ENCODE measurements at regions not wholly inside any gene's neighbourhood (a gene's known extent, or its start where the extent isn't known, plus 50 kb on each side); places are given as distances from the start of the nearest gene placed in this dataset.

GRCh38 chr4:111798840-111799239 is 346.4 kb upstream of the FAM241A start:
- CTCF ChIA-PET, result no interaction called here
- intact Hi-C loops (cut with micrococcal nuclease), result no loop called here

More at GRCh38 chr4:111798840-111799239, 346.4 kb upstream of the FAM241A start:
- no CpG with 5 or more reads among the region's 2 CpGs for WGBS, 2 experiments (ENCODE audit: extremely low coverage in 2 of 2, insufficient read length in 1 of 2)
- H3K4ac ChIP-seq (ENCODE audit: low read depth, low read length), result no peak overlapping the region
- H2AK9ac ChIP-seq (replicated peaks; ENCODE audit: low read depth, low read length, poor library complexity), result no peak overlapping the region
- no peak overlapping the region for H3K27ac ChIP-seq (ENCODE audit: insufficient read depth, low read length)
- DNase-seq, result no peak
- no peak overlapping the region for H3K14ac ChIP-seq (replicated peaks; ENCODE audit: low read depth, low read length)
- no peaks in the 10 kb centered on the region for H3K9me3 ChIP-seq (ENCODE audit: control insufficient read depth, insufficient read depth, low read length)
- no peak overlapping the region for H2BK5ac ChIP-seq (ENCODE audit: low read depth, low read length, poor library complexity, severe bottlenecking)
- no peak overlapping the region for H4K5ac ChIP-seq (ENCODE audit: low read depth, low read length)
- H3K56ac ChIP-seq (ENCODE audit: extremely low read depth, insufficient read depth, low read length), result no peak overlapping the region
- H2BK20ac ChIP-seq (ENCODE audit: low read depth, low read length), result no peak overlapping the region
- no peak overlapping the region for H4K8ac ChIP-seq (ENCODE audit: low read depth in 2 of 2, low read length in 2 of 2)
- H3K79me1 ChIP-seq (ENCODE audit: low read depth in 1 of 2, low read length in 2 of 2), result no peaks in the 10 kb centered on the region
- no peak for ATAC-seq (ENCODE audit: low read depth)
- no peak overlapping the region for H3K9ac ChIP-seq (ENCODE audit: low read depth, low read length)
- H2AFZ ChIP-seq (replicated peaks; ENCODE audit: low read length, poor library complexity), result no peak overlapping the region
- no peak overlapping the region for H3K4me3 ChIP-seq (ENCODE audit: insufficient read depth, low read depth, low read length)
- H3K18ac ChIP-seq (ENCODE audit: low read depth, low read length), result no peak overlapping the region
- H2AK5ac ChIP-seq (ENCODE audit: low read depth, low read length), result no peak overlapping the region
- no peaks in the 10 kb centered on the region for H3K9me1 ChIP-seq (ENCODE audit: insufficient read depth, low read length)
- no peaks in the 10 kb centered on the region for H3K4me1 ChIP-seq (ENCODE audit: control insufficient read depth, insufficient read depth, low read length)
- dilution Hi-C loops (cut with HindIII; ENCODE audit: low sequenced_read_pairs, unreplicated experiment), result no loop called here
- POLR2A ChIA-PET (ENCODE audit: unreplicated experiment), result no interaction called here
- no peaks in the 10 kb centered on the region for H4K20me1 ChIP-seq (ENCODE audit: insufficient read depth, low read length)
- H3K27me3 ChIP-seq (ENCODE audit: control insufficient read depth, insufficient read depth, low read length), result no peaks in the 10 kb centered on the region
- H4K91ac ChIP-seq (ENCODE audit: insufficient read depth, low read depth, low read length), result no peak overlapping the region
- H3K36me3 ChIP-seq (ENCODE audit: control insufficient read depth, insufficient read depth, low read length), result no peaks in the 10 kb centered on the region
- no TSS peak for BruUV-seq (replicated peaks)
- no peak overlapping the region for H2BK120ac ChIP-seq (ENCODE audit: low read depth, low read length)
- no peak overlapping the region for H3K4me2 ChIP-seq (ENCODE audit: low read depth, low read length)
- H3K23ac ChIP-seq (ENCODE audit: low read depth, low read length), result no peak overlapping the region
- no peak overlapping the region for H2BK15ac ChIP-seq (ENCODE audit: low read depth, low read length)
- no peak for TF ChIP-seq MAZ (IDR thresholded peaks at IDR 0.05; ENCODE audit: borderline replicate concordance, low read depth, low read length)
- no peak for TF ChIP-seq SMC3 (IDR thresholded peaks at IDR 0.05; ENCODE audit: low read depth, low read length)
- no peak for TF ChIP-seq MAFK (IDR thresholded peaks at IDR 0.05; ENCODE audit: low read depth, low read length)
- no peak for TF ChIP-seq CTCF (conservative IDR thresholded peaks at IDR 0.05; ENCODE audit: low read depth, low read length)
- TF ChIP-seq RFX5 (IDR thresholded peaks at IDR 0.05; ENCODE audit: low read depth, low read length), result no peak
- no peak for TF ChIP-seq FOS (IDR thresholded peaks at IDR 0.05; ENCODE audit: low read depth, low read length)
- TF ChIP-seq BHLHE40 (IDR thresholded peaks at IDR 0.05; ENCODE audit: low read depth, low read length), result no peak
- no peak for TF ChIP-seq CEBPB (IDR thresholded peaks at IDR 0.05; ENCODE audit: low read depth, low read length)
- TF ChIP-seq CHD1 (IDR thresholded peaks at IDR 0.05; ENCODE audit: low read depth, low read length), result no peak
- no peak for TF ChIP-seq ELK1 (IDR thresholded peaks at IDR 0.05; ENCODE audit: borderline replicate concordance, low read depth, low read length)
- no peak for TF ChIP-seq RAD21 (IDR thresholded peaks at IDR 0.05; ENCODE audit: low read length)
- TF ChIP-seq MXI1 (IDR thresholded peaks at IDR 0.05; ENCODE audit: borderline replicate concordance, low read depth, low read length), result no peak
- no peak for TF ChIP-seq NFE2L2 (IDR thresholded peaks at IDR 0.05; ENCODE audit: low read depth, low read length)
- TF ChIP-seq POLR2A (IDR thresholded peaks at IDR 0.05; ENCODE audit: low read depth, low read length), result no peak
- no peak for TF ChIP-seq USF2 (IDR thresholded peaks at IDR 0.05; ENCODE audit: low read depth, low read length)
- TF ChIP-seq RCOR1 (IDR thresholded peaks at IDR 0.05; ENCODE audit: insufficient replicate concordance, low read length), result no peak
- in situ Hi-C loops (cut with MboI; ENCODE audit: low sequenced_read_pairs), result no loop called here

Data from IMR-90 (cell line).